GM10266 (cell line): ENCODE measurements at regions not wholly inside any gene's neighbourhood (a gene's known extent, or its start where the extent isn't known, plus 50 kb on each side); places are given as distances from the start of the nearest gene placed in this dataset.

Experiments used
- DNase-seq: peaks from one replicate; pipeline ENCODE4 v3.0.0; 2012; ENCODE audit errors: extremely low spot score
- CTCF ChIP-seq: IDR thresholded peaks from 2 replicates; pipeline ENCODE4 v1.5.1; 2012; ENCODE audit warnings: mild to moderate bottlenecking, low read depth; ENCODE audit not compliant: control insufficient read depth, insufficient read depth; ENCODE audit errors: missing control alignments

GRCh38 chr6:122524056-122524455 is 52.4 kb upstream of the SERINC1 start:
- TF ChIP-seq CTCF: no peak
- no peak for DNase-seq

DNA sequence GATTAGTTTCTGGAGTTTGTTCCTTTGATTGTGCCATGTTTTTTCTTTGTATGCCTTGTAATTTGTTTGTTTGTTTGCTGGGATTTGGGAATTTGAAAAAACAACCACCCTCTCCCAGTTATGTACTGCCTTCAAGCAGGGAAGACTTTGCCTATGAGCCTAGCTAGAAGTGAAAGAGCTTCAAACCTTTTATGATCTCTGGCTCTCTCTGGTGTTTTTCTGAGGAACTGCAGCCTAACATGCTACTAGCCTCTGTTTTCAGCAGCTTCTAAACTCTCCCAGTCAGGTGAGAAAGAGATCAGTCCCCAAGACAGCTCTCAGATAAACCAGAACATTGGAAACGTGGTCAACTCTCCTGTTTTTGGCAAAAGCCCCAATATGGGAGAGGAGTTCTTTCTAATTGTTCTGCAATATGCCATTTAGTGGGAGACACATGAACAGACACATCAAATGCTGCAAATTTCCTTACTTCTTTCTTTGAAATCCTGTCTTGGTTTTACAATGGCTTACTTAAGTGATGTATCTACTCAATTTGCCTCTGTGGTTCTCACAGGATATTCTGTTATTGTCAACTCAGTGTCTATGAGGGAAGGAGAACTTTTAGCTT is 58.9 kb upstream of the SERINC1 start:
- DNase-seq: peak; percentile 47
- TF ChIP-seq CTCF: peak; percentile 81

- DNase-seq: no peak
These were observed 61.9 kb upstream of the PKIB start for GRCh38 chr6:122548281-122548680.

DNA sequence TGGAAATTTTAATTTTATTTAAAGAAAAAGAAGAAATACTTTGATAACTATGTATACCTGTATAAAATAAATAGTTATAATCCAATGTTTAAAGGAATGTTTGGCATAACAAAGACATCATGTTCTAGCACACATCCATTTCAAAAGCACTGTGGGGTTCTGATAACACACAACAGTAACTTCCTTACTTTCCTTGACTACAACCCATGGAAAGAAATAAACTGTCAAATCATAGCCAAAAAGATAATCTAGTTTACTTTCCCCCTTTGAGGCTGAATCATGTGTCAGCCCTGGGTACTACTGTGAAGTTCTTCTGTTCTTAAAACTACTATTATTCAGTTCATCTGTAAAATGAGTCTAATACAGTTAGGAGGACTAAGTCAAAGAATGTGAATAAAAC is 61.4 kb upstream of the PKIB start:
- no peak for DNase-seq
- no peak for TF ChIP-seq CTCF

More at GRCh38 chr6:122548281-122548680, 61.9 kb upstream of the PKIB start:
- TF ChIP-seq CTCF: no peak

- no peak for TF ChIP-seq CTCF
- DNase-seq: no peak
These were observed 56.5 kb upstream of the PKIB start for GRCh38 chr6:122553697-122554096.

GRCh38 chr6:122555561-122555960 is 54.6 kb upstream of the PKIB start:
- TF ChIP-seq CTCF: no peak
- no peak for DNase-seq

DNA sequence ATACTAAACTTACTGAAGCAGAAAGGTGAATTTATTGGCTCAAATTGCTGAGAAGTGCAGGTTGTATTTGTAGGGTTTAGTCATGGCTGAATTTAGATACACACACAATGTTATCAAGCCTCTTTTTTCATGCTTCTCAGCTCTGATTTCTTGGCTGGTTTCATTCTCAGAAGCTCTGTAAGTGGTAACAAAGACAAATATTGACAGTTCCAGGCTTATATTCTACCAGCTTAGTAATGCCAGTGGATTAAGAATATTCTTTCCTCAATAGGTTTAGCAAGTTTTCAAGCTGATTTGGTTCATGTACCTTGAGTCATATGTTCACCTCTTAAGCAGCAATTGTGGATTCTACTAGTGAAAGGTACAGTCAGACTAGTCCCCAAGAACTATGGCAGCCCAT is 52.1 kb upstream of the PKIB start:
- no peak for TF ChIP-seq CTCF
- no peak for DNase-seq
